Coronary artery (tissue), 2 donors: ENCODE measurements at regions not wholly inside any gene's neighbourhood (a gene's known extent, or its start where the extent isn't known, plus 50 kb on each side); places are given as distances from the start of the nearest gene placed in this dataset.

Experiments
- DNase-seq: peaks from one replicate; pipeline ENCODE4 v3.0.0-alpha.2; 2017; ENCODE audit warnings: low spot score
- H3K27ac ChIP-seq, 2 donors: fragments of 200-600 bp; sonication (generic); one replicate each; pipeline ENCODE4 v1.5.1; 2016 to 2019
- H3K4me3 ChIP-seq: fragments of 200-600 bp; sonication (generic); 2 replicates; pipeline ENCODE4 v1.5.1; 2016; ENCODE audit warnings: mild to moderate bottlenecking, moderate library complexity
- TF ChIP-seq, protein P1 (sequence below): fragments of 200-600 bp; sonication (generic); IDR thresholded peaks from one replicate; pipeline ENCODE4 v1.5.1; 2019; ENCODE audit warnings: antibody characterized with exemption

DNA sequence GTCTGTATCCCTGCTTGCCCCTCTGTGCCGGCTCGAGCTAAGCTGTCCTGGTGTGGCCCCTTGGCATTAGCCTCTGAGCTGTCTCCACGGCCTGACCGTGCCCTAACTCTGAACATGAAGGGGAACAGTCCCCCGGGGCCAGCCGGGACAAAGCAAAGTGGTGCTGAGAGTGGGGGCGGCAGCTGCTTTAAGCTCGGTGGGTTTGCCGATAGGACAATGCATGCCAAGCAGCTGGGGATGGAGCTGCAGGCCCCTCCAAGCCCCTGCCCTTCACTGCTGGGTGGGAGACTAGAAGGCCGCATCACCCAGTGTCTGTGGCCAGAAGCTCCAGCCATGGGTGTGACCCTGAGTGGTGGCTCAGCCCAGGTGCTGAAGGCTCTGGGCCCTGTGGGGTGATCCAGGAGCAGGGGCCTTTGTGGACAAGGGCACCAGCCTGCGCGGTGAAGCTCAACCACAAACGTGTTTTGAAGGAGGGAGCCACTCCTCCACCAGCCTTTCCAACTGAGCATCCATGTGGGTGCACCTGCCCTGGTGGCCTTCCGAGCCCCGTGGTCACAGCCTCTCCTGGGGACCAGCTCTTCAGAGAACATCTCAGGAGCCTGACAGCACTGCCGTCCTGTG, 242.5 kb downstream of the ERMARD start:
- TF ChIP-seq, protein P1, sequence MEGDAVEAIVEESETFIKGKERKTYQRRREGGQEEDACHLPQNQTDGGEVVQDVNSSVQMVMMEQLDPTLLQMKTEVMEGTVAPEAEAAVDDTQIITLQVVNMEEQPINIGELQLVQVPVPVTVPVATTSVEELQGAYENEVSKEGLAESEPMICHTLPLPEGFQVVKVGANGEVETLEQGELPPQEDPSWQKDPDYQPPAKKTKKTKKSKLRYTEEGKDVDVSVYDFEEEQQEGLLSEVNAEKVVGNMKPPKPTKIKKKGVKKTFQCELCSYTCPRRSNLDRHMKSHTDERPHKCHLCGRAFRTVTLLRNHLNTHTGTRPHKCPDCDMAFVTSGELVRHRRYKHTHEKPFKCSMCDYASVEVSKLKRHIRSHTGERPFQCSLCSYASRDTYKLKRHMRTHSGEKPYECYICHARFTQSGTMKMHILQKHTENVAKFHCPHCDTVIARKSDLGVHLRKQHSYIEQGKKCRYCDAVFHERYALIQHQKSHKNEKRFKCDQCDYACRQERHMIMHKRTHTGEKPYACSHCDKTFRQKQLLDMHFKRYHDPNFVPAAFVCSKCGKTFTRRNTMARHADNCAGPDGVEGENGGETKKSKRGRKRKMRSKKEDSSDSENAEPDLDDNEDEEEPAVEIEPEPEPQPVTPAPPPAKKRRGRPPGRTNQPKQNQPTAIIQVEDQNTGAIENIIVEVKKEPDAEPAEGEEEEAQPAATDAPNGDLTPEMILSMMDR, result no peak
- Histone ChIP-seq H3K27ac (no peak overlapping the region), H3K4me3 (no peak overlapping the region)
- DNase-seq, result no peak

DNA sequence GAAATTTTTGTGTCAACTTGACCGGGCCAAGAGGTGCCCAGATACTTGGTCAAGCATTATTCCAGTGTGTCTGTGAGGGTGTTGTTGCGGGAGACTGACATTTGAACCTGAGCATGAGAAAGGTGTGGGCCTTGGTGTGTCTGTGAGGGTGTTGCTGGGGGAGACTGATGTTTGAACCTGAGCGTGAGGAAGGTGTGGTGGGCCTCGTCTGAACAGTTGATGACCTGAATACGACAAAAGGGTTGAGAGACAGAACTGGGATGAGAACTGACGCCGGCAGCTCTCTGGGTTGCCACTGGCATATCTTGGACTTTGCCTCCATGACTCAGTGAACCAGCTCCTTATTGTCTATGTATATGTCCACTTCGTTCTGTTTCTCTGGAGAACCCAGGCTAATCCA, 240.5 kb downstream of the ERMARD start:
- Histone ChIP-seq H3K27ac (no peak overlapping the region), H3K4me3 (no peak overlapping the region)
- TF ChIP-seq, protein P1, result no peak
- no peak for DNase-seq

DNA sequence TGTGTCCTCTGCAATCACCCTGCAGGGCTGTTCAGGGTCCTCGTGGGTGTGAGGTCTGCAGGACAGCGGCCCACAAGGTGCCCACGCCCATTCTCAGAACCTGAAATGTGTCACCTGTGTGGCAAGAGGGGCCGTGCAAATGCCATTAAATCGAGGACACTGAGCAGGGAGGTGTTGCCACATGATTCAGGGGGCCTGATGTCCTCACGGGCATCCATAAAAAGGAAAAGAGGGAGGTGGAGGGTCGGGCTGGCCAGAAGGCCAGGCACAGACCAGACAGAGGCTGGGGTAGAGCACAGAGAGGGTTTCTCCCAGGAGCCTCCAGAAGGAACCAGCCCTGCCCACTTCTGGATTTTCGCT, 239.6 kb downstream of the ERMARD start:
- TF ChIP-seq, protein P1, result no peak
- no peak overlapping the region for H3K4me3 ChIP-seq
- no peak for DNase-seq
- H3K27ac ChIP-seq, result no peak overlapping the region

DNA sequence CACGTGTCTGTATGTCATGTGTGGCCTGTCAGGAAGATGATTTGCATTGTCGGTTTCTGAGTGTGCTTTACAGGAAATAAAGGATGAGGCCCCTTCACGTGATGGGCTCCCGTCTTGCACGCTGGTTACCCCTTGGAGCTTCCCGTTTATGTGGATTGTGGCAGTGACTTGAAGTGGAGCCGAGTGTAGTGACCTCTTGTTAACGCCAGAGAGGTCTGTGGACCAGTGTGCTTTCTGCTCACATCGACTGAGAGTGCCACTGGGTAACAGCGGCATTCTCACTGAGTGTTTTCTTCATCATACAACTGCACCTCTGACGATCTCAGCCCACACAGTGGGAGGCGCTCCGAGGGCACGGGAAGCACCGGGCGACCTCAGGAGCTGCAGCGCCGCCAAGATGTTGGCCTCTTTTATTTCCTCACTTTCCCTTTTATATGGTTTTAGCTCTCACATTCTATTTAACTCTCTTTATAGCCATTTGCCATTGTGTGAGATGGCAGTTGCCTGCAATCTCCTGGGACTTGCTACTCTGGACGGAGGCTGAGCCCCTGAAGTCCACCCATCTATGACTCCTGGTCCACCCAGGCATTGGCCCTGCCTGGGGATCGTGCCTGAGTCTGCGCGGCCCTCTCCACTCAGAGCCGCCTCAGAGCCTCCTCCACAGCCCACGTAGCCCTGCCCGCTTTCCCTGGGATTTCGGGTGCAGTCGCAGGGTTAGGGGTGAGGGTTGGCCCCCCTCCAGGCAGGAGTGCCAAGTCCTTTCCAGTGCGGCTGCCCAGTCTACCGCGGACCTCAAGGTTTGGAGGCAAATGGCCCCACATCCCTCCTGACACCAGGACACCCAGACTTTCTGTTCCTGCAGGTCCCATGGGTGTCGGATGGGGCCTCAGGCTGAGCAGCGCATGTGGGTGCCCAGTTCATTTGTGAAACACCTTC, 238.9 kb downstream of the ERMARD start:
- H3K27ac ChIP-seq, result no peak overlapping the region
- TF ChIP-seq, protein P1, result no peak
- DNase-seq, result peak; percentile 71
- H3K4me3 ChIP-seq, result no peak overlapping the region

DNA sequence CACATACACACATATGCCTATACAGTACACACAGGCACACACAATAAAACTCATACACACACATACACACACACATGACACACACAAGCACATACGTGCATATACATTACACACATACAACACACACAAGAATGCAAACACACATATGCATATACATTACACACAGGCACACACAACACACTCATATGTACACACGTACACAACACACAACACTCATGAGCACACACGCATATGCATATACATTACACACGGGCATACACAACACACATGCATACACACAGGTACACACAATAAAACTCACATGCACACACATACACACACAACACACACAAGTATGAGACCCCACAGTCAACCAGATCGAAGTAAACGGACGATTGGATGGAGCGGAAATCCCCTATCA, 238.2 kb downstream of the ERMARD start:
- TF ChIP-seq, protein P1, result no peak
- no peak overlapping the region for H3K27ac ChIP-seq
- no peak overlapping the region for H3K4me3 ChIP-seq
- no peak for DNase-seq

DNA sequence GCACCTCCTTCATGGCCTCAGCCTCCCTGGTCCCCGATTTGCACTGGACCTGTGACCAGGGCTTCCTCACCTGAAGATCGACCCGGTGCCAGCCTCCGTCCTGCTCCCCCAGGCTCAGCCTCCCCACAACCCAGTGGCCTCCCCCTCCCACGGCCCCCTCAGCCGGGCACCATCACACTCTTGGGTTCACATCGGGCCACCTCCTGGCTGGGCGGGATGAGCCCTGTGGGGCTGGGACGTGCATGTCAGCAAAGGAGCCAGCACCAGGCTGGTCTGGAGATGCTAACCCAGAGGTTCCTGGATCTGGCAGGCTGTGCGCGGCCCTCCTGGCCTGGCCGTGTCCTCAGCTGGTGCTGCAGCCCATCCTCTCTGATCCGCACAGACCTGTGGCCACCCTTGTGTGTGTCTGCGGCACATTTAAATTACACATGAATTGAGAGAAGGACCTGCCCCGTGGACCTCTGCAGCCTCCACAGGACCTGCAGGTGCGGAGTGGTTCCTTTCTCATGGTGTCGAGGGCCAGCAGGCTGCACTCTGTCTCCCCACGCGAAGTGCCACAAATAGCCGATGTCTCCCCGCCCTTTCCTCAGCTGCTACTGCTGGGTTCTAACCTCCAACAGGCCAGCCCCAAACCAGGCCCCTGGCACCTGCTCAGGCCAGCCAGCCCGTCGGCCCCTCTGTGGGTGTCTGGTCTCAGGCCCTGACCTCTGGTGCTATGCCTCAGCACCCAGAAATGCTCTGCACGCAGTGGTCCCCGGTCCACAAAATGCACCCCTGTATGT, 237.5 kb downstream of the ERMARD start:
- Histone ChIP-seq H3K27ac (no peak overlapping the region), H3K4me3 (no peak overlapping the region)
- DNase-seq, result no peak
- TF ChIP-seq, protein P1, result no peak
